MM.1S (cell line): ENCODE measurements at regions not wholly inside any gene's neighbourhood (a gene's known extent, or its start where the extent isn't known, plus 50 kb on each side); places are given as distances from the start of the nearest gene placed in this dataset.

Experiments used
- EZH2 ChIP-seq: fragments of 300-600 bp; sonication (generic); optimal IDR thresholded peaks from 2 replicates; pipeline ENCODE3; 2017; ENCODE audit warnings: low read depth, mild to moderate bottlenecking, antibody characterized with exemption, low read length, mixed read lengths
- EZH2phosphoT487 ChIP-seq: fragments of 300-600 bp; sonication (generic); IDR thresholded peaks from 2 replicates; pipeline ENCODE4 v1.6.1; 2018; ENCODE audit warnings: antibody characterized with exemption, low read length
- TF ChIP-seq, protein P1 (sequence below): fragments of 300-600 bp; sonication (generic); IDR thresholded peaks from 2 replicates; pipeline ENCODE4 v1.5.1; 2016; ENCODE audit warnings: antibody characterized with exemption, low read length, mixed read lengths

DNA sequence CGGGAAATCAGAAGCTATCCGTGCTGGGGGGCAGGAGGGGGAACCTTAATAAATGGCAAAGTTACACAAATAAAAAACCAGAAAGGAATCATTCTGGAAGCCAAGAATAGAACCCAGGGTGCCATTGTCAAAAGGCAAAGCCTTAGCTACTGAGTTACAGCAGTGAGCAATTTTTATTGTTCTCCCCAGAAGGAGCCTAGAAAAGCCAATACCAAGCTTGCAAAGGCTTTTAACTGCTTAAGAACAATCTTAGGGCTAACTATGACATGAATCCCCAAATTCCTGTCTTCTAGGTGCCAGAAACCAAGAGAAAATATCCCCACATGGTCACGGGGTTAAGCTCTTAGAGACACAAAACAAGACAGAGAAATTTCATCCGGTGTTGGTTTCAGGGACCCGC is 482.7 kb downstream of the CCSER2 start:
- TF ChIP-seq, protein P1, sequence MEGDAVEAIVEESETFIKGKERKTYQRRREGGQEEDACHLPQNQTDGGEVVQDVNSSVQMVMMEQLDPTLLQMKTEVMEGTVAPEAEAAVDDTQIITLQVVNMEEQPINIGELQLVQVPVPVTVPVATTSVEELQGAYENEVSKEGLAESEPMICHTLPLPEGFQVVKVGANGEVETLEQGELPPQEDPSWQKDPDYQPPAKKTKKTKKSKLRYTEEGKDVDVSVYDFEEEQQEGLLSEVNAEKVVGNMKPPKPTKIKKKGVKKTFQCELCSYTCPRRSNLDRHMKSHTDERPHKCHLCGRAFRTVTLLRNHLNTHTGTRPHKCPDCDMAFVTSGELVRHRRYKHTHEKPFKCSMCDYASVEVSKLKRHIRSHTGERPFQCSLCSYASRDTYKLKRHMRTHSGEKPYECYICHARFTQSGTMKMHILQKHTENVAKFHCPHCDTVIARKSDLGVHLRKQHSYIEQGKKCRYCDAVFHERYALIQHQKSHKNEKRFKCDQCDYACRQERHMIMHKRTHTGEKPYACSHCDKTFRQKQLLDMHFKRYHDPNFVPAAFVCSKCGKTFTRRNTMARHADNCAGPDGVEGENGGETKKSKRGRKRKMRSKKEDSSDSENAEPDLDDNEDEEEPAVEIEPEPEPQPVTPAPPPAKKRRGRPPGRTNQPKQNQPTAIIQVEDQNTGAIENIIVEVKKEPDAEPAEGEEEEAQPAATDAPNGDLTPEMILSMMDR, result no peak
- no peak for TF ChIP-seq EZH2phosphoT487
- TF ChIP-seq EZH2, result no peak
